Stimulated activated CD4-positive, alpha-beta T cell treated with anti-CD3 and anti-CD28 coated beads, Interleukin-1b, Interleukin-23, amount 100 ng/mL, for 4 hours (primary cell): ENCODE measurements at regions not wholly inside any gene's neighbourhood (a gene's known extent, or its start where the extent isn't known, plus 50 kb on each side); places are given as distances from the start of the nearest gene placed in this dataset.

Experiments used
- DNase-seq, 2 donors: peaks; one replicate each; pipeline ENCODE4 v3.0.0-alpha.2; 2020; ENCODE audit warnings: low read depth in 2 of 2

DNA sequence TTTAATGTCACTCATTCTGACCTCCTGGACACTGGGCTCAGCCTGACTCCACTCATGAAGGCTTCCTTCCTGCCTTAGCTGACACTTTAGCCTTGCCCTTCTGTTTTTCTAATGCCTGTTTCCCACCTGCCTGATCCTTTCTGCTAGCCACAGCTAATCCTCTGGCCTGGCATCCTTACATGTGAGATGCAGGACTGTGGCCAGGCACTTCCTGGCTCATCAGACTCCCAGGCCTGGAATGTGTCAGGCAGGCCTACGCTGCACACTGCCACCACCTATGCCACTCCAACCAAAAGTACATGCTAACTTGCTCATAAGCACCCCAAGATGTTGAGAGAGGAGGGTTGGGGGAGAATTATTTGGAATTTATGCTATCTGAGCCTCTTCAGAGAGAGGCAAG is 138.8 kb upstream of the NALF2 start:
- DNase-seq: no peak

DNA sequence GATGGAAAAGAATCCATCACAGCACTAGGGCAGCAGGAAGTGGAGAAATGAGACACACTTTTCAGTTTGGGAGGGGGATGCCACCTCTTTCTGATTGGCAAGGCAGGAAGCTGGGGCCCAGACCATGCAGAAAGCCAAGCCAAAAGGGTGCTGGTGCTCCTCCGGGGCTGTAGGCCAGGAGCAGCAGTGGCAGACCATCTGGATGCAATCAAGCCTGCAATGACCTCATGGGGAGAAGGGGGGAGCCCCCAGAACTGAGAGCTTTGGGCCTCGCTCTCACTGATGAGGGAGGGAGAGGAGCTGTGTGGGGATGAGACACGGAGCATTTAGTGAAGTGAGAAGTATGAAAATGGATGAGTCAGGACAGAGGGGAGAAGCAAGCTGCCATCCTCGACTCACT is 141.3 kb upstream of the NALF2 start:
- no peak for DNase-seq

DNA sequence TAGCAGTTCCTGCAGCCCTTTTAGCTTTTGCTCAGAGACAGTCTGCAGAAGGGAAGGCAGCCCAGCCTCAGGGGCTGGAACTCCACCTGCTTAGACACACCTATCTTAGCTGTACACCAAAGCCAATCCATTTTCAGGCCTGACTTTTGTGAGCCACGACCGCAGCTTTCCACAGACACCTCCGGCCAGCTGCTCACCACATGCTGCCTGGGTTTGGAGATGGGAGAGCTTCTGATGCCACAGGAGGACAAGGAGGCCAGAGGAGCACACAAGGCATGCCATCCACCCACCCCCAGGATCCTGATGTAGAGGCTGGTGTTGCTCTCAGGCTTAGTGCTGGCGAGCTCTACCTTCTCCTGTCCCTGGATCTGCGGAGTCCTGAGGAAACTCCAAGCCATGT is 141.8 kb upstream of the NALF2 start:
- no peak for DNase-seq

DNA sequence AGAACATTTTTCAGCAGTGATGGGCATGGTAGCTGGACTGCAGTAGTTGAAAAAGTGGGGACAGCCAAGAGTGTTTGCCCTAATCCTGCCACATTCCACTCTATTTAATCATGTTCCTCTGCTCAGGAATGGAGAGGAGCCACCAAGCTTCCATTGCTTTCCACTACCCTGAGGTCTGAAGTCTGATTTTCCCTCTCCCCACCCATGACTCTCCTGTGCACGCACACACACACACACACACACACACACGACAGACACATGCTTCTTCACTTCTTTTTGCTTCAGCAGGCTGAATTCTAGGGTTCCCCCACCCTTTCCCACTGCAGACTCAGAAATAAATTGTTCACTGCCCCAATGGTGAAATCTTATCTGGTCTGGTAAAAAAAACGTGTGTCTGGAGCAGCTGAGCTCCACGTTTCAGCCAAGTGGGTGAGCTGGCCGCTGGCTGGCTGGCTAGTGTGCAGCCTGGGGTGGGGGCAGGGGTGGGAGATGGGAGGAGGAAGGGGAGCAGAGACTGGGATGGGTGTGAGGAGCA is 142.7 kb upstream of the NALF2 start:
- DNase-seq: no peak

DNA sequence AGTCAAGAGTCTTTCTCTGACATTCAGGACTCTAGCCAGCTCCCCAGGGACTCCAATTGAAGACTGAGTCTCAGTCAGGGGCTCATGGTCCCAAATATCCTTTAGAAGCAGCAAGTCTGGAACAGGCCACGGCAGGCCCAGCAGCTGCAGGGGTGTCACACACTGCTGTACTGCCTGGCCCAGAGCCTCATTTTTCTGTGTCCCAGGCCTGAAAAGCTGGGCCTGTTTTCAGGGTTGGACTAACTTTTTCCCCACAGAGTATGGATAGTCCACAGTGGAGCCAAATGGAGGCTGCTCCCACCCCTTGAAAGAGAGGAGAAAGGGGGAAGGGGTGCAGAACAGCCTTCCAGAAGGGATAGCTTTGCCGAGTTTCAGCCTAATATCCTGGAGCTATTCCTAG is 146.8 kb upstream of the NALF2 start:
- no peak for DNase-seq

DNA sequence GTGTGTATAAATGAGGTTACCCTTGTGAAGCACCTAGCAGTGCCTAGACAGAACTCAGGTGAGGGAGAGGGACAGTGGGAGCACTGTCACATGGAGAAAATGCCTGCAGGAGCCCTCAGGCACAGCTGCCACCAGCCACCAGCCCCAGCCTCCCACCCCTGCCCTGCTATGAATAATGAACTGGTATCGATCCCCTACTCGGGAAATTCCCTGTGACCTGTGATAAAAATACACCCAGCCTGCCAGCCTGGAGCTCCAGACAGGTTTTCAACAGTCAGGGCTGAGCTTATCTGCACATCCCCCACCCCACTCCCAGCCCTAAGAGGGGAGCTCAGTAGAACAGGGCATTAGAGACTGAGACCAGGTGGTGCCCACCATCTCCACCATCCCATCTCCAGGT is 159.6 kb upstream of the PJA1 start:
- DNase-seq: no peak

DNA sequence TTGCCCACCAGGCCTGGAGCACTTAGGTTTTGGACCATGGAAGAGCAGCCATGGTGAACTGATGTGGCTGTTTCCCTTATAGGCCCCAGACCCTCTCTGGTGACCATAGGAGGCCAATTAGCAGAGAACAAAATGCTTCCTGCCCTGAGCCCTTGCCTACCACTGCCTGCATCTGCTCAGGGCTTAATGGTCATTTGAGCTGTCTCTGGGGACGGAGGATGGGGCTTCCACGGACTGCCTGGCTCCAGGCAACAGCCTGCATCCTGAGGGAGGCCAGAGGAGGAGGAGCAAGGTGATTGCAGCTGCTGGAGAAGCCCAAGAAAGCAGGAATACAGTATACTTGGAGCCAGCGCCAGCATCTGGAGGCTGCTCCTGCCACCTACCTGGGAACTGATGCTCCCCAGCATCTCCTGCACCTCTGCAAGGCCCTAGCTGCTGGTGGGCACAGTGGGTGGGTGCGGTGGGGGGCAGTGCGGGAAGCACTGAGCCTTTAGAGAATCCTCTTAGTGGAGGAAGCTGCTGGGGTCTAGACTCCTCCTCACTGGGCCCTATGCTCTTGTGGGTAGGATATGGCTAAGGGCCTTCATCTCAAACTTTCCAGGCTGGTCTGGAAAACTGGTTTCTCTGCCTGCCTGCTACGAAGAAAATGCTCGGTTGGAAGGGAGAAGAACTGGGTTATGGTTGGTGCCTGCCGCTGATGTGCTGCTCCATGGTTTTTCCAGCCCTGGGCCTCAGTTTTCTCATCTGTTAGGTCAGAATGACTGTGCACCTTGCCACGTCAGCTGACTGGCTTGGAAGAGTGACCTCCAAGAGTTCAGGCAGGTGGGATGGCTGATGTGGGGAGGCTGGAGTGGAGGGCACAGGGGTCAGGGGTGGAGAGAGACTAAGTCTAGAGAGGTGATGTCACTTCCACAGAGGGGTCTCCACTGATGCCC is 158.8 kb upstream of the PJA1 start:
- DNase-seq: no peak

DNA sequence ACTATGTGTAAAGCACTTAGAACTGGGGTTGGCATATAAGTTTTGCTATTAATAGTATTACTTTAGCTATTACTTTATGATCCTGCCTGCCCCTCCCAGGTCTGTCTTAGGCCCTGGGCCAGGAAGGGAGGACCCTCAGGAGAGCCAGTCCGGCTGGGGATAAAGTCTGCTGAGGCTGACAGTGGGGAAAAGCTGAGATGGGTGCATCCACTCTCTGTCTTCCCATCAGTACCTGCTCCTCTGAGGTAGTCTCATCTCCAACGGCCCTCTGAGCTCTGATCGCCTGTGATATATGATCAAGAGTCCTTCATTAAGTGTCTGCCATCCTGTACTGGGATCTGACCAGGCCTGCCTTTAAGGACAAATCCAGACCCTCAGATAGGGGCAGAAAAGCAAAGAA is 156.5 kb upstream of the PJA1 start:
- DNase-seq: no peak

DNA sequence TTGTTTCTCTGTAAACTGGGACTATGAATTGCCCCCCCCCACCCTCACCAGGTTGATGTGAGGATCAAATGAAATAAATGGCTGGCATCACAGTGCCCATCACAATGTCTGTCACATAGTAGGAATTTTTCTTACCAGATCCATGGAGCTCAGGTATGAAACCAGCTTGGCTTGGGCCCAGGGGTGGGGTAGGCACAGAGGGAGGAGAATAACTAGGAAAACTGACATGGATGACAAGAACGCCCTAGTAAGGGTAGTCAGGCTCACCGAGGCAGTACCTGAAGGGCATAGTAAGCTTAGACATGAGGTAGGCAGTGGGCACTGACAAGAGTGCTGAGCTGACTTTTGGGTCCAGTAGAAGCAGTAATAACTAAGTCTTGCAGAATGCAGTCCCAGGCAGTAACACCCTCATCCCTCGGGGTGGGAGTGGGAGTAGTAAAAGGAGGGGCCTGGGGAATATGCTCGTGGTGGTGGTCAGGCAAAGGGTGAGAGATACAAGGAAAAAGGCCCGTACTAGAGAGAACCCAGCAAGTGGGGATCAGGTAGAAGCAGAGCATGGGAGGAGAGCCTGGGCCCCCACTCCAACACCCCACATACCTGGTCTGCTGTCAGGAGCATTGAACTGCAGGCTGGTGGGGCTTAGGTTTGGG is 155.9 kb upstream of the PJA1 start:
- DNase-seq: no peak

DNA sequence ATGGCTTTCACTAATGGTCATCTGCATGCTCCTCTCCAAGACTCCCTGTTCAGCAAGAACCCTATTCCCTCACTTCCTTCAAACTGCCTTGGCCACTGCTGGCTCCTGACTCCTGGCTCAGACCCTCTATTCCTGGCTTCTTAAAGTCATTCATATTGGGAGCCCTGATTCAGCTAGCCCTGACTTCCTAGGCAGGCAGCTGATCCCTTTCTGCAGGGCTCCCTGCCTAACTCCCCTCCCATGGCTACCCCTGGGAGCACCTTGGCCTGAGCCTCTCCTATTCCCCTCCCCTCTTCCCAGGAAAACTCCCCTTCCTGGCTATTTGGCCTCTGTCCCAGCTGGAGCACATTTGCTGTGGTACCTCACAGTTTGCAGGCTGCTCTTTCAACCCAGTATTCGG is 154.9 kb upstream of the PJA1 start:
- DNase-seq: no peak

DNA sequence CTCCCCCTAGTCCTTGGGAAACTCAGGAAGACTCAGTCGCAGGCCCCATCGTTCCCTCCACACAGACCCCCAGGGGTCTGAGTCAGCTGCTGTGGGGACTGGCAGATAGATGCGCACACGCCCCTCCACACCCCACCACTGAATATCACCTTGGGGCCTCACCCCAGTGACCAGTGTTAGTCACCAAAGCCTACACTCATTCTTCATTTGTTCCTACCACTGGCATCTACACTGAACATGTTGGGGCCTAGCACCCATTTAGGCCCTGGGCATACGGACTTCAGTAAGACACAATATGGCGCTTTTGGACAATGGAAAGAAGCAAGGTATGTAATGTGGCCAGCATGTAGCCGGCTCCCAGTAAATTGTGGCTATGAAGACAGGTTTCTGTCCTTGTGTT is 154.1 kb upstream of the PJA1 start:
- no peak for DNase-seq

DNA sequence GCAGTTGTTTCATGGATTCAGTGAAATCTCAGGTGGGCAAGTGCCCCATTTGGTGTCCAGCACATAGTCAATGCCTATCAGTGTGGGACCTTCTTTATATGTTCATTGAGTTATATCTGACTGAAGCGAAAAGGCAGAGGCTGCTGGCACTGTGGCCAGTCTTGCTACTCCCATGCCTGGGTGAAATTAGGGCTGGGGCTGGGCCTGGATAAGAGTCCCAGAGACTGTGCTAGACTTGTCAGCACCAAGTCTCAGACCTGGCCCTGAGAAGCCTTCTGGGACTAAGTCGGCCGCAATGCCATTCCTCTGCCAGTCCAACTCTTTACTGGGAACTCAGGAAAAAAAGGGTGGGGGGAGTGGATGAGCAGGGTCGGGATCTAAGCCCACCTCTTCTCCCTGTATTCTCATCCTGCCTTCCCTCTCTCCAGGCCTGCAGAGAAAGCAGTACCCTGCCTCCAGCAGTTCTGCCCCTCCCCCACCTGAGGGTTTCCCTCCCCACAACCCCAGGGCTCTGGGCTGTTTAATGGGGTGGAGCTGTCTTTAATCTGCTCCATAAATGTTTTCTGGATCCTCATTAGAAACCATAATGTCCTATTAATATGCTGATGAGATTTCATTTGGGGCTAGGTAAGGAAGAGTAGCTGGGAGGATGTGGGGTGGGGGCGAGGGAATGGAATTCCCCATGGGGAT is 153.5 kb upstream of the PJA1 start:
- DNase-seq: no peak

DNA sequence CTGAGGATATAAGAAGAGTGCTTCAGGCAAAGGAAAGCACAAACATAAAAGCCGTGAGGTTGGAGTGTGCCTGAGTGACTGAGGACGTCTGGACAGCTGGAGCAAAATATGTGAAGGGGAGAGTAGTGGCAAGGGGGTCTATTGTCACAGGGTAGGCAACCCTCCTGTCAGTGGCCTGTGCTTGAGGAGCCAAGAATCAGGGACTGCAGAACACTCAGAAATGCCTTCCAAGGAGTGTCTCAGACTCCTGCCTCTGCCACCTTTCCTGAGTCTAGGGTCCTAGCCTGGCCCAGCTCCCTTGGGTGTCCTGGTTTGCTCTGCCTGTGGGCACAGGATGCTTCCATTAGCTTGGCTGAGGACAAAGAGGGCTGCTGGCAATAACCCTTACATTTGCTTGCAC is 152.5 kb upstream of the PJA1 start:
- DNase-seq: no peak

DNA sequence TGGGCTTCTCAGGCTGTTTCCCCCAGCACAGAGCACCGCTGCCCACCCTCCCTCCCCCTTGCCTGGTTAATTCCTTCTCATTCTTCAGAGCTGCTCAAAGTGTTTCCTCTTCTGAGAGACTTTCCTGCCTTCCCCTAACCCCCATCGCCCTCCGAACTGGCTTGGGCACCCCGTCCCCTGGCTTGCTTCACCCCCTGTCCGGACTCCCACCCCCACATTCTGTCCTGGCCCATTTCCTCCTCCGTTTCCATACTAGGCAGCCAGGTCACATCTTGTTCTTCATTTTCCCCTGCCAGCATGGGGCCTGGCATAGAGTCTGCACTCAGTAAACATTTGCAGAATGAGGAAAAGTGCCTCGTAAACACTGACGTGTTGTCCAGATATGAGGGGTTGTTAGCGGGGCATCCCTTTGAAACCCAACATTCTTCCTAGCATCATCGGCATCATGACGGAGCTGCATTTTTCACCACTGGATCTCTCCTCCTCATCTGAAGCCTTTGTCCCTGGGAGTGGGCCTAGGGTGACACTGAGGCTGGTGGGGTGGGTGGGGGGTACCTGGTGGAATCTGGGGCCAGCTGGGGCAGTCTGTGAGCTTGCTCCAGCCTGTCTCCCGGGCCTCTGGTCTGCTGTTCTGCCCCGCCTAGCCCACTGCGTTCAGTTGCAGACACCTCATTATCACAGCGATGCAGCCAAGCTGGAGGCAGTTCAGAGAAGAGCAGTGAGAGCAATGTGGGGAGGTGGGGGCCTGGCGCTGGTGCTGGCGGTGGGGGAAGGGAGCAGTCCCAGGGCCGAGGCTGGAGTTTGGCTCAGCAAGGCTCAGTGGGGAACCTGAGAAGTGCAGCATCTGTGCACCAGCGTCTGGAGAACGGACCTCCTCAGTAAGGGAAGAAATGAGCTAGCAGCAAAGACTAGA is 149.4 kb upstream of the PJA1 start:
- DNase-seq: no peak

DNA sequence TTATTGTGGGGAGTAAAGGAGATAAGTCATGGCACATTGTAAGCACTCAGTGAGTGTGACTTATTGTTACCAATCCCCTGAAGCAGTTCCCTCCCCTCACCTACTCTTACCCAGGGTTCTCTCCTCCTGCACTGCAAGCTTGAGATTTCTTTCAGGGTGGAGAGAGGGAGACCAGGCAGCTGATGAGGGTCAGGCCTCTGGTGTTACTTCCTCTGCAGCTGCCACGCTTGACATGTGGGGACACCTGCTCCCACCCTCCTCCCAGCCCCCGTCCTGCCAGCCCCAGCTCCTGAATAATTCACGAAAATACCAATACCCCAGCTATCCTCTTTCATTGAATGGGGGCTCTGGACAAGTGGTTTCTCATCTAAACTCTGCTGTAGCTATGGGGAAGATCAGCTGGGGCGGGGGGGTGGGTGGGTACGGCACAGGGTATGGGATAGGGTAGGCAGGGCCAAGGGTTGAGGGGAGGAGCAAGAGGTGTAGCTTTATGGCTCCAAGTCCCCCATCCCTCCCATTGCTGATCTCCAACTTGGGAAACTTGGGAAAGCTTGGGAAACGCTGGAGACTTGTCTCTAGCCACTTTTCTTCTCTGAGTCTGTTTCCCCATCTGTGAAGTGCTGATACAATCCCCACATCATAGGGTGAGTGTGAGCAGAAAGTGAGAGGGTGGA is 148.5 kb upstream of the PJA1 start:
- no peak for DNase-seq

DNA sequence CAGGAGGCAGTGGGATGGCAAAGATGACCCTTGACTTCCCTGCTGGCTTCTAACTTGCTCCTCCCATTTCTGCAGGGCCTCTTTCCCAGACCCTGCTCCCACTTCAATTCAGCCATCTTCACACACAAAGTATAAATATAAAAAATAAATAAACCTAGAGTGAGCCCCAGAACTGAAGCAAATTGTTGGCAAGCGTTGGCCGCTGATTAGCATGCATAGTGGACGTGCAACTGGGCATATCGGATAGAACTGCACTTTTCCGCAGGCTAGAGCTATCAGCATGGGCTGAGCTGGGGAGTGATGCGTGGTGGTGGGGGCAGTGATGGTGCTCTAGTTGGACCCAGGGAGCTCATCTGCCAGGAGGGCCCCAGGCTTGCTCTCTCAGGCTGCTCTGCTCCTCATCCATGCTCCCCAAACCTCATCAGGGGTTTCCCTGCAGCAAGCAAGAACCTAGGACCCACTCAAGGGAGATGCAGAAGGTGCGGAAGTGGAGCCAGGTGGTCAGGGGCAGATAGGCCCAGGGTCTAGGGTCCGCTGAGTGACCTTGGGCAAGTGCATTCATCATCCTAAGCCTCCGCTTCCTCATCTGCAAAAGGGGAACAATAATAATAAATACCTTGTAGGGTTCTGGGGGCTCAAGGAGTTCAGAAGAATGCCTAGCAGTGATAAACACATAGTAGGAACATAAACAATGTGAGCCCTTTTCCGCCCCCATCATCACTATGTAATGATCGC is 146.8 kb upstream of the PJA1 start:
- no peak for DNase-seq

DNA sequence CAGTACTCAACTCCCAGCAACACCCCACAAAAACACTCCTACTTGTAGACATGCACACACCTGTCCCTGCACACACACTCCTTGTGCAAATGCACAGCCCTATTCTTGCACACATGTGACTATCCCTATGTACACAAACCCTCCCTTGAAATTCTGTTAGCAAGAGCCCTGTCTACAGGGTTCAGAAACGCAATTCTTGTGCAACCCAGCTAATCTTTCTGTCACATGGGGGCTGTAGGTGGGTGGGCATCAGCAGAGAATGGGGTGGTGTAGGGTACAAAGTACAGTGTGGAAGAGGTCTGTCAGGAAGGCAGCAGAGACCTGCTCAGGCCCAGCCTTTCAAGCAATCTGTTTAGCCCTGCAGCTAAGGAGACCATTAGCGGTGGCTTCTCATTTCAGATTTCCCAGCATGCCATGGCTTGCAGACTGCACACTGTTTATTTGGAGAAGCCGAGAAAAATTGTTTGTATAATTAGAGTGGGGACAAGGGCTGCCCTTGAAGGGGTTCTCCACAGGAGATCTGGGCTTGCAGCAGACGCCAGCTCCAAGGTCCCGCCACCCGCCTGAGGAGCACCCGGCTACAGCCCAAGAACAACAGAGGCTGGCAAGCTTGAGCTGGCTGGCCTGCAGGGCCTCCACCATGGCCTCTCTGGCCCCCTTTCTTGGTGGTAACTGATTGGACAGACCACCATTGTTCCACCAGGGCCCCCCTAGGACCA is 144.0 kb upstream of the PJA1 start:
- no peak for DNase-seq

DNA sequence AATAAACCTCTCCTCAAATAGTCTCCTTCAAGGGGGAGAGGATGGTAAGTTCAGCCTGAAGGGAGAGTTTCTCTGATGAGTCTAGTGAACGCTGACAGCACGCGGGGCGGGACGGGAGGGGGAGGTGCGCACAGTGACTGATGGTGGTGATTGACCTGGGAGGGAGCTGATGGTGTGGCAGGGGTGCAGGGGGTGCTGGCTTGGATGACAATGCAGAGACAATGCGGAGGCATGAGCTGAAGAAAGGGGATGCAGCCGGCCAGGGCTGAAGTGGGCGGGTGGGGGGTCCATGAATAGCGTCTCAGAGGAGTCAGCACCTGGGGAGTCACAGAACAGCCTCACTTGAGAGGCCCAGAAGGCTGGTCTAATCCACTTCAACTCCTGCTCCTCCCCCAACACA is 142.5 kb upstream of the PJA1 start:
- no peak for DNase-seq

DNA sequence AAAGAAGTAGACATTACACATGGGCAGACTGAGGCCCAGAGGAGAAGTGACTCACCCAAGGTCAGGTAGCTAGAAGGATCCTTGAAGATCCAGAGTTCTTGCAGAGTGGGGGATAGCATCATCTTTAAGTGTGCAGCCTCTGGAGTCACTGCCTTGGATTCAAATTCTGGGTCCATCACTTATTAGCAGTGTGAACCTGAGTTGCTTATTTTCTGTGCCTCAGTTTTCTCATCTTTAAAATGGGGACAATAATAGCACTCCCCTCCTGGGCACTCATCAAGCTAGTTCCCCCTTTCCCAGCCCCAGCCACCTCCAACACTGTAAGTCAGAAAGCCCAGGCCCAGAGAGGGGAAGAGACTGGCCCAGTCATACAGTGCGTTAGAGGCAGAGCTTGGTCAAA is 141.8 kb upstream of the PJA1 start:
- no peak for DNase-seq

DNA sequence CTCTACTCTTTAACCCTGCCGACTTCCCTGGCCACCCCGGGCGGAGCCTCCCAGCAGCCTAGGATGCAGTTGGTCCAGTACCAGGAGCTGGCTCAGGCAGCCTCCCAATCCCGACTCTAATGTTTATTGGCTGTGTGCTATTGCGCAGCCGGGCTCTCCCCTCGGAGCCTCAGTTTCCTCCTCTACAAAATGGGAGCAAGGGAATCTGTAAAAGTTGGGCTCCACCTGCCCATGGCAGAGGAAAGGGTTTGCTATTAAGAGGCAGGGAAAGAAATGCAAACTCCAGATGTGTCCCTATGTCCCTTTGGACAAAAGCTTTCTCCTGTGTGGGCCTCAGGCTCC is 140.8 kb upstream of the PJA1 start:
- no peak for DNase-seq
